SK-N-SH (cell line): ENCODE measurements at regions not wholly inside any gene's neighbourhood (a gene's known extent, or its start where the extent isn't known, plus 50 kb on each side); places are given as distances from the start of the nearest gene placed in this dataset.

Source experiments
- CTCF ChIA-PET: fragments of 300-600, 350-600 bp; formaldehyde crosslinking; extraction: SDS; loops from one replicate; lab custom pipeline; 2021; lab: Yijun Ruan, JAX
- POLR2A ChIA-PET: fragments of 350-600 bp; sonication (Branson Sonifier 250); formaldehyde crosslinking; extraction: SDS; loops from one replicate; lab custom pipeline; 2020; ENCODE audit warnings: antibody characterized with exemption, inconsistent platforms; lab: Yijun Ruan, JAX
- DNase-seq: peaks from one replicate; pipeline ENCODE4 v3.0.0; 2012
- H2AFZ ChIP-seq: fragments of 200-600 bp; sonication (generic); 2 replicates; pipeline ENCODE4 v1.8.1; 2016; ENCODE audit warnings: antibody characterized with exemption, mild to moderate bottlenecking, low read depth
- H3F3A ChIP-seq: fragments of 200-600 bp; sonication (generic); replicated peaks from 2 replicates; pipeline ENCODE3; 2016; ENCODE audit warnings: antibody characterized with exemption, mild to moderate bottlenecking; ENCODE audit not compliant: insufficient read depth
- H3K27ac ChIP-seq, 2 experiments: fragments of 200-500 bp in 1 of 2; fragments of 200-600 bp in 1 of 2; sonication (Bioruptor generic) in 1 of 2; sonication (generic), shearing (Covaris generic) in 1 of 2; 2 replicates each; pipeline versions ENCODE4 v1.5.1 to v1.6.1; 2014 to 2016; ENCODE audit warnings: low read depth in 2 of 2, inconsistent platforms in 1 of 2, low read length in 1 of 2, mild to moderate bottlenecking in 1 of 2, mixed read lengths in 1 of 2
- H3K27me3 ChIP-seq: fragments of 200-600 bp; sonication (generic), shearing (Covaris generic); 2 replicates; pipeline ENCODE4 v1.6.1; 2016; ENCODE audit warnings: mixed run types; ENCODE audit not compliant: insufficient read depth
- H3K36me3 ChIP-seq, 2 experiments: fragments of 200-500 bp in 1 of 2; fragments of 200-600 bp in 1 of 2; sonication (Bioruptor generic) in 1 of 2; sonication (generic) in 1 of 2; replicated peaks in 1 of 2; 2 replicates each; pipeline versions ENCODE3 to v1.5.1; 2014 to 2016; ENCODE audit warnings: low read length in 1 of 2, mild to moderate bottlenecking in 1 of 2; ENCODE audit not compliant: insufficient read depth in 2 of 2, control insufficient read depth in 1 of 2
- H3K4me1 ChIP-seq, 2 experiments: fragments of 200-500 bp in 1 of 2; fragments of 200-600 bp in 1 of 2; sonication (Bioruptor generic) in 1 of 2; sonication (generic), shearing (Covaris generic) in 1 of 2; 2 replicates each; pipeline versions ENCODE4 v1.5.1 to v1.6.1; 2014 to 2016; ENCODE audit warnings: low read depth in 1 of 2, low read length in 1 of 2, mixed run types in 1 of 2; ENCODE audit not compliant: insufficient read depth in 2 of 2, control insufficient read depth in 1 of 2
- H3K4me2 ChIP-seq: fragments of 200-600 bp; sonication (generic), shearing (Covaris generic); 2 replicates; pipeline ENCODE4 v1.6.1; 2017; ENCODE audit warnings: mixed run types
- H3K4me3 ChIP-seq, 2 experiments: fragments of 200-500 bp in 1 of 2; fragments of 200-600 bp in 1 of 2; sonication (Bioruptor generic) in 1 of 2; sonication (generic), shearing (Covaris generic) in 1 of 2; 2 replicates each; pipeline versions ENCODE4 v1.5.1 to v1.8.1; 2014 to 2016; ENCODE audit warnings: low read depth in 2 of 2, inconsistent platforms in 1 of 2, low read length in 1 of 2, mild to moderate bottlenecking in 1 of 2, mixed read lengths in 1 of 2, moderate library complexity in 1 of 2
- H3K79me2 ChIP-seq: fragments of 200-600 bp; sonication (generic); 2 replicates; pipeline ENCODE4 v1.8.1; 2017; ENCODE audit warnings: mild to moderate bottlenecking; ENCODE audit not compliant: insufficient read depth
- H3K9ac ChIP-seq: fragments of 200-600 bp; sonication (generic); 2 replicates; pipeline ENCODE4 v1.6.1; 2017; ENCODE audit warnings: mixed run types
- H3K9me2 ChIP-seq: fragments of 200-600 bp; sonication (generic); 2 replicates; pipeline ENCODE4 v1.6.1; 2017; ENCODE audit warnings: mixed run types
- H3K9me3 ChIP-seq: fragments of 200-600 bp; sonication (generic); 2 replicates; pipeline ENCODE4 v1.6.1; 2017; ENCODE audit warnings: mixed run types, mild to moderate bottlenecking, moderate library complexity
- H4K20me1 ChIP-seq: fragments of 200-600 bp; sonication (generic); 2 replicates; pipeline ENCODE4 v1.6.1; 2017; ENCODE audit warnings: mild to moderate bottlenecking, mixed run types; ENCODE audit not compliant: insufficient read depth
- CHD2 ChIP-seq: fragments of 150-350 bp; IDR thresholded peaks from 2 replicates; pipeline ENCODE4 v1.6.1; 2018; ENCODE audit warnings: low read length; ENCODE audit not compliant: partially characterized antibody
- ELF1 ChIP-seq: IDR thresholded peaks from 2 replicates; pipeline ENCODE4 v1.4.0; 2012
- EP300 ChIP-seq, 2 experiments: IDR thresholded peaks; 2 replicates each; pipeline versions ENCODE4 v1.4.0 to v1.6.1; 2012; ENCODE audit warnings: borderline replicate concordance in 1 of 2, low read depth in 1 of 2, low read length in 1 of 2
- EZH2phosphoT487 ChIP-seq: fragments of 200-600 bp; sonication (generic); IDR thresholded peaks from 2 replicates; pipeline ENCODE4 v1.6.1; 2017; ENCODE audit warnings: low read depth, mixed run types, mild to moderate bottlenecking, antibody characterized with exemption, moderate library complexity, borderline replicate concordance
- FOXJ3 ChIP-seq: sonication (generic); formaldehyde crosslinking; IDR thresholded peaks from 2 replicates; pipeline ENCODE4 v1.5.1; 2020; ENCODE audit warnings: mild to moderate bottlenecking, missing genetic modification reagents
- MEF2A ChIP-seq: IDR thresholded peaks from 2 replicates; pipeline ENCODE4 v1.4.0; 2012; ENCODE audit warnings: low read depth, borderline replicate concordance
- NFIC ChIP-seq: IDR thresholded peaks from 2 replicates; pipeline ENCODE4 v1.4.0; 2012; ENCODE audit warnings: borderline replicate concordance
- NRF1 ChIP-seq: IDR thresholded peaks from 2 replicates; pipeline ENCODE4 v1.6.1; 2012; ENCODE audit warnings: low read depth, mild to moderate bottlenecking, low read length
- PBX3 ChIP-seq: IDR thresholded peaks from 2 replicates; pipeline ENCODE4; 2012
- POLR2AphosphoS5 ChIP-seq: IDR thresholded peaks from 2 replicates; pipeline ENCODE4 v1.6.1; 2012; ENCODE audit warnings: low read depth, low read length
- RAD21 ChIP-seq: IDR thresholded peaks from 2 replicates; pipeline ENCODE4 v1.6.1; 2012; ENCODE audit warnings: mild to moderate bottlenecking, low read length
- RXRA ChIP-seq: IDR thresholded peaks from 2 replicates; pipeline ENCODE4 v1.4.0; 2012; ENCODE audit warnings: low read depth, mild to moderate bottlenecking, borderline replicate concordance
- TCF12 ChIP-seq: IDR thresholded peaks from 2 replicates; pipeline ENCODE4 v1.4.0; 2012
- ZBTB33 ChIP-seq: IDR thresholded peaks from 2 replicates; pipeline ENCODE4 v1.4.0; 2012; ENCODE audit warnings: low read depth, borderline replicate concordance
- WGBS: methylation state at CpG from one replicate; pipeline ENCODE4 v1.1.6; 2017; ENCODE audit warnings: low lambda C conversion rate; 5-methylcytosine and 5-hydroxymethylcytosine counted together
- TF ChIP-seq, protein P1 (sequence below): IDR thresholded peaks from 2 replicates; pipeline ENCODE4 v1.4.0; 2012; ENCODE audit warnings: low read depth
- TF ChIP-seq, protein P2 (sequence below): IDR thresholded peaks from 2 replicates; pipeline ENCODE4 v1.6.1; 2012; ENCODE audit warnings: mild to moderate bottlenecking, low read depth, low read length, moderate library complexity

DNA sequence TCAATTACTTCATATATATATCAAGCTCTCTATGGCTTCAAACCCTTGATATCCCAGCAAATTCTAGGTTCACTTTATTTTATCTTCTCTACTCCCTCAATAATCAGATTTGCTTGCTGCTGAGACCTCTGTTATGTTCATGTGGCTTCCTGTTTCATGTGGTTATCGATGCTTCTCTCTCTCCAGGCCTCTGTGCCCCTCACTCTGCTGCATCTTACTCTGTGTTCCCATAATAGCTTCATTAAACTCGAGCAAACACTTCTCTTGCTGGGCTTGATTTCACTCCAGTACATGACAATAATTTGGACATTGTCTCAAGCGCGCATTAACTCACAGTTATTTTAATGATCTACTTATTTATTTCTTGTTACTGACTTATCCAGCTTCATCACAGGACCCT, 798.8 kb downstream of the CDH9 start:
- POLR2A ChIA-PET = no interaction called here
- H3K36me3 ChIP-seq = no peaks in the 10 kb centered on the region
- no peaks in the 10 kb centered on the region for H3F3A ChIP-seq
- CTCF ChIA-PET = no interaction called here
- TF ChIP-seq EP300 (IDR thresholded peaks at IDR 0.05; ENCODE audit: borderline replicate concordance in 1 of 2, low read depth in 1 of 2, low read length in 1 of 2) = no peak
- no peak for TF ChIP-seq NFIC
- H3K4me3 ChIP-seq = no peak overlapping the region
- 29% methylated on average over 4 of the region's 4 CpGs for WGBS
- no peak for DNase-seq
- no peaks in the 10 kb centered on the region for H3K4me1 ChIP-seq
- no peak overlapping the region for H3K27ac ChIP-seq
- H3K4me2 ChIP-seq = no peak overlapping the region
- H4K20me1 ChIP-seq = no peaks in the 10 kb centered on the region
- H3K9me2 ChIP-seq = no peaks in the 10 kb centered on the region
- H3K27me3 ChIP-seq = no peaks in the 10 kb centered on the region
- no peak overlapping the region for H3K9ac ChIP-seq
- H3K9me3 ChIP-seq = no peaks in the 10 kb centered on the region
- no peak overlapping the region for H2AFZ ChIP-seq
- no peaks in the 10 kb centered on the region for H3K79me2 ChIP-seq

DNA sequence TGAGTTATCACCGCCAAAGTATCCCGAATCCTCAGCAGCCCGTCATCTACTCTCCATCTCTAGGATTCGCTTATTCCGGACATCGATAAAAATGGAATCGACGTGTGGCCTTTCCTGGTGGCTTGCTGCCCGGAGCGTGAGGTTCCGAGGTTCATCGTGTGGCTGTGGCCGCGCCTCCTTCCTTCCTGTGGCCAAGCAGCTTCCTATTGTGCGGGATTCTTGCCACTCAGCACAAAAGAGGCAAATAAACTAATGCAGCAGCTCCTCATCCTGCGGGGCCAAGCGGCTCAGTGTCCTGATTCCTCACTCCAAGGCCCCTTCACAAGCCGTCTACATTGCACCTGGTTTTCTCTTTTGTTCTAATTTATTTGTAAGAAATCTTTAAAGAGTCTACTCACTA, 800.9 kb downstream of the CDH9 start:
- ChIA-PET CTCF (no interaction called here), POLR2A (no interaction called here)
- H2AFZ ChIP-seq = no peak overlapping the region
- no peaks in the 10 kb centered on the region for H3K36me3 ChIP-seq
- no peaks in the 10 kb centered on the region for H4K20me1 ChIP-seq
- no peak overlapping the region for H3K4me2 ChIP-seq
- H3K79me2 ChIP-seq = no peaks in the 10 kb centered on the region
- H3K27ac ChIP-seq = no peak overlapping the region
- no peak overlapping the region for H3K9ac ChIP-seq
- H3K9me2 ChIP-seq = no peaks in the 10 kb centered on the region
- 52% methylated on average over 18 of the region's 18 CpGs for WGBS
- H3K9me3 ChIP-seq = no peaks in the 10 kb centered on the region
- H3K27me3 ChIP-seq = no peaks in the 10 kb centered on the region
- no peaks in the 10 kb centered on the region for H3F3A ChIP-seq
- no peaks in the 10 kb centered on the region for H3K4me1 ChIP-seq
- no peak overlapping the region for H3K4me3 ChIP-seq
- TF ChIP-seq NRF1 (no peak), RAD21 (no peak), ELF1 (no peak), FOXJ3 (CRISPR knock-in tag) (no peak), MEF2A (no peak), CHD2 (no peak), TCF12 (no peak), PBX3 (no peak), RXRA (no peak)
- TF ChIP-seq, protein P1, sequence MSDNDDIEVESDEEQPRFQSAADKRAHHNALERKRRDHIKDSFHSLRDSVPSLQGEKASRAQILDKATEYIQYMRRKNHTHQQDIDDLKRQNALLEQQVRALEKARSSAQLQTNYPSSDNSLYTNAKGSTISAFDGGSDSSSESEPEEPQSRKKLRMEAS = no peak
- DNase-seq = no peak

- DNase-seq = no peak
- Histone ChIP-seq H3K79me2 (no peaks in the 10 kb centered on the region), H3K4me3 (no peak overlapping the region), H2AFZ (no peak overlapping the region), H3K4me2 (no peak overlapping the region), H3K36me3 (no peaks in the 10 kb centered on the region), H3K9ac (no peak overlapping the region), H3K9me3 (no peaks in the 10 kb centered on the region), H3F3A (no peaks in the 10 kb centered on the region), H3K27me3 (no peaks in the 10 kb centered on the region), H3K27ac (no peak overlapping the region), H3K4me1 (no peaks in the 10 kb centered on the region), H4K20me1 (no peaks in the 10 kb centered on the region), H3K9me2 (no peaks in the 10 kb centered on the region)
- ChIA-PET CTCF (no interaction called here), POLR2A (no interaction called here)
- WGBS = 76% methylated on average over 10 of the region's 12 CpGs
- no peak for TF ChIP-seq EZH2phosphoT487
- TF ChIP-seq, protein P2, sequence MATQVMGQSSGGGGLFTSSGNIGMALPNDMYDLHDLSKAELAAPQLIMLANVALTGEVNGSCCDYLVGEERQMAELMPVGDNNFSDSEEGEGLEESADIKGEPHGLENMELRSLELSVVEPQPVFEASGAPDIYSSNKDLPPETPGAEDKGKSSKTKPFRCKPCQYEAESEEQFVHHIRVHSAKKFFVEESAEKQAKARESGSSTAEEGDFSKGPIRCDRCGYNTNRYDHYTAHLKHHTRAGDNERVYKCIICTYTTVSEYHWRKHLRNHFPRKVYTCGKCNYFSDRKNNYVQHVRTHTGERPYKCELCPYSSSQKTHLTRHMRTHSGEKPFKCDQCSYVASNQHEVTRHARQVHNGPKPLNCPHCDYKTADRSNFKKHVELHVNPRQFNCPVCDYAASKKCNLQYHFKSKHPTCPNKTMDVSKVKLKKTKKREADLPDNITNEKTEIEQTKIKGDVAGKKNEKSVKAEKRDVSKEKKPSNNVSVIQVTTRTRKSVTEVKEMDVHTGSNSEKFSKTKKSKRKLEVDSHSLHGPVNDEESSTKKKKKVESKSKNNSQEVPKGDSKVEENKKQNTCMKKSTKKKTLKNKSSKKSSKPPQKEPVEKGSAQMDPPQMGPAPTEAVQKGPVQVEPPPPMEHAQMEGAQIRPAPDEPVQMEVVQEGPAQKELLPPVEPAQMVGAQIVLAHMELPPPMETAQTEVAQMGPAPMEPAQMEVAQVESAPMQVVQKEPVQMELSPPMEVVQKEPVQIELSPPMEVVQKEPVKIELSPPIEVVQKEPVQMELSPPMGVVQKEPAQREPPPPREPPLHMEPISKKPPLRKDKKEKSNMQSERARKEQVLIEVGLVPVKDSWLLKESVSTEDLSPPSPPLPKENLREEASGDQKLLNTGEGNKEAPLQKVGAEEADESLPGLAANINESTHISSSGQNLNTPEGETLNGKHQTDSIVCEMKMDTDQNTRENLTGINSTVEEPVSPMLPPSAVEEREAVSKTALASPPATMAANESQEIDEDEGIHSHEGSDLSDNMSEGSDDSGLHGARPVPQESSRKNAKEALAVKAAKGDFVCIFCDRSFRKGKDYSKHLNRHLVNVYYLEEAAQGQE = no peak
- no peak for TF ChIP-seq PBX3
- no peak for TF ChIP-seq POLR2AphosphoS5
- no peak for TF ChIP-seq RAD21
- no peak for TF ChIP-seq FOXJ3 (CRISPR knock-in tag)
- no peak for TF ChIP-seq ZBTB33
These were observed 801.5 kb downstream of the CDH9 start for GRCh38 chr5:26236936-26237335.
